ENCODE measurements at regions not wholly inside any gene's neighbourhood (a gene's known extent, or its start where the extent isn't known, plus 50 kb on each side); places are given as distances from the start of the nearest gene placed in this dataset.

- no peak overlapping the region for H3K4me2 ChIP-seq (ENCODE audit: low read depth, low read length, poor library complexity, severe bottlenecking)
- H3K36me3 ChIP-seq (ENCODE audit: low read length), result no peaks in the 10 kb centered on the region
- H3K9me2 ChIP-seq (replicated peaks; ENCODE audit: insufficient read depth, low read length), result no peaks in the 10 kb centered on the region
- H2AFZ ChIP-seq (ENCODE audit: low read depth, low read length, severe bottlenecking), result no peak overlapping the region
- H3K27me3 ChIP-seq (ENCODE audit: low read length), result no peaks in the 10 kb centered on the region
- no peak overlapping the region for H3K27ac ChIP-seq (ENCODE audit: low read depth, low read length)
- H3K9me3 ChIP-seq (ENCODE audit: insufficient read depth, low read length), result no peaks in the 10 kb centered on the region
- no peak for TF ChIP-seq EZH2phosphoT487 (conservative IDR thresholded peaks at IDR 0.05; ENCODE audit: low read length)
- no peak for TF ChIP-seq CTCF (IDR thresholded peaks at IDR 0.05; ENCODE audit: insufficient read depth, low read length, poor library complexity, severe bottlenecking)
- no peak overlapping the region for H3K9ac ChIP-seq (ENCODE audit: low read length)
- no peaks in the 10 kb centered on the region for H3F3A ChIP-seq (ENCODE audit: insufficient read depth)
- no peaks in the 10 kb centered on the region for H3K79me2 ChIP-seq (ENCODE audit: insufficient read depth, low read length)
- H3K4me3 ChIP-seq (ENCODE audit: insufficient read depth, low read length, poor library complexity, severe bottlenecking), result no peak overlapping the region
- H4K20me1 ChIP-seq (ENCODE audit: low read depth, low read length), result no peaks in the 10 kb centered on the region
These were observed 965.5 kb downstream of the GRID1 start for GRCh38 chr10:85400981-85401695.

DNA sequence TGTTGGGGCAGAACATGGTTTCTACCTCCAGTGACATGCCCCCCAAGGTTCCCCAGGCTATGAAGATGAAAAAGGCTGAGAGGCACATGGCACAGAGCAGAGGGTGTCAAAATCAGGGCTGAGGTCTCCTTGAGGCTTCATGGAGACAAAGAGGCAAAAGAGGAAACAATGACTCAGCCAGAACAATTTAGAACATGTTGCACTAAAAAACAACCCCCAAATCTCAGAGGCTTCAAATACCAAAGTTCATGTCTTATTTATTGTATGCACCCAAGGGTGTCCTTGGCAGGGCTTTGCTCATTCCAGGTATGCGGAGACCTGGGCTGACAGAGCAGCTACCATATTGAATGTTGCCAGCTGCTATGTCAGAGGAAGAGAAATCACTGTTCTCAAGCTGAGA is 964.1 kb downstream of the GRID1 start:
- no peaks in the 10 kb centered on the region for H3F3A ChIP-seq (ENCODE audit: insufficient read depth)
- no peak overlapping the region for H2AFZ ChIP-seq (ENCODE audit: low read depth, low read length, severe bottlenecking)
- TF ChIP-seq EZH2phosphoT487 (conservative IDR thresholded peaks at IDR 0.05; ENCODE audit: low read length) (no peak), CTCF (IDR thresholded peaks at IDR 0.05; ENCODE audit: insufficient read depth, low read length, poor library complexity, severe bottlenecking) (no peak)
- H3K9me2 ChIP-seq (replicated peaks; ENCODE audit: insufficient read depth, low read length), result no peaks in the 10 kb centered on the region
- no peak overlapping the region for H3K4me2 ChIP-seq (ENCODE audit: low read depth, low read length, poor library complexity, severe bottlenecking)
- H3K27ac ChIP-seq (ENCODE audit: low read depth, low read length), result no peak overlapping the region
- no peaks in the 10 kb centered on the region for H3K79me2 ChIP-seq (ENCODE audit: insufficient read depth, low read length)
- no peak overlapping the region for H3K4me3 ChIP-seq (ENCODE audit: insufficient read depth, low read length, poor library complexity, severe bottlenecking)
- no peaks in the 10 kb centered on the region for H3K9me3 ChIP-seq (ENCODE audit: insufficient read depth, low read length)
- H3K27me3 ChIP-seq (ENCODE audit: low read length), result no peaks in the 10 kb centered on the region
- H3K36me3 ChIP-seq (ENCODE audit: low read length), result no peaks in the 10 kb centered on the region
- no peaks in the 10 kb centered on the region for H4K20me1 ChIP-seq (ENCODE audit: low read depth, low read length)
- H3K9ac ChIP-seq (ENCODE audit: low read length), result no peak overlapping the region

DNA sequence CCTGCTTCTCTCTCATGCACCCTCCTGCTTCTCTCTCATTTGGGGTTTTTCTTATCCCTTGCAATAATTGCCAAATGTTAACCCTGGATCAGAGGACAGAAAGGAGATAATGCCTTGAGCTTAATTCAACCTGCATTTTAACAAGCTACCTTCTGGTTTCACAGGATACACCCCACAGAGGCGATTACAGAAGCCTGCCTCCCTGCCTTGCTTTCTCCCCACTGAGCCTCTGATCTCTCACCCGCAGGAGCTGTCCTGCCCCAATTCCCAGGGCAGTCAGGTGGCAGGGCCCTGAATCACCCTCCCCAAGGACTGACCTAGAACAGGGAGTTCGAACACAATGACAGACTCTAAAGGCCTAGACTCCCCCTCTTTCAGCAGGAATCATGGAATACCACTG is 959.5 kb downstream of the GRID1 start:
- H3F3A ChIP-seq (ENCODE audit: insufficient read depth), result no peaks in the 10 kb centered on the region
- TF ChIP-seq CTCF (IDR thresholded peaks at IDR 0.05; ENCODE audit: insufficient read depth, low read length, poor library complexity, severe bottlenecking) (no peak), EZH2phosphoT487 (conservative IDR thresholded peaks at IDR 0.05; ENCODE audit: low read length) (no peak)
- no peak overlapping the region for H3K4me2 ChIP-seq (ENCODE audit: low read depth, low read length, poor library complexity, severe bottlenecking)
- H2AFZ ChIP-seq (ENCODE audit: low read depth, low read length, severe bottlenecking), result no peak overlapping the region
- H3K36me3 ChIP-seq (ENCODE audit: low read length), result no peaks in the 10 kb centered on the region
- H3K9me3 ChIP-seq (ENCODE audit: insufficient read depth, low read length), result no peaks in the 10 kb centered on the region
- H3K79me2 ChIP-seq (ENCODE audit: insufficient read depth, low read length), result no peaks in the 10 kb centered on the region
- no peak overlapping the region for H3K9ac ChIP-seq (ENCODE audit: low read length)
- no peaks in the 10 kb centered on the region for H3K27me3 ChIP-seq (ENCODE audit: low read length)
- no peak overlapping the region for H3K4me3 ChIP-seq (ENCODE audit: insufficient read depth, low read length, poor library complexity, severe bottlenecking)
- H3K9me2 ChIP-seq (replicated peaks; ENCODE audit: insufficient read depth, low read length), result no peaks in the 10 kb centered on the region
- H4K20me1 ChIP-seq (ENCODE audit: low read depth, low read length), result no peaks in the 10 kb centered on the region
- H3K27ac ChIP-seq (ENCODE audit: low read depth, low read length), result no peak overlapping the region
